ENCODE measurements at regions not wholly inside any gene's neighbourhood (a gene's known extent, or its start where the extent isn't known, plus 50 kb on each side); places are given as distances from the start of the nearest gene placed in this dataset.

DNA sequence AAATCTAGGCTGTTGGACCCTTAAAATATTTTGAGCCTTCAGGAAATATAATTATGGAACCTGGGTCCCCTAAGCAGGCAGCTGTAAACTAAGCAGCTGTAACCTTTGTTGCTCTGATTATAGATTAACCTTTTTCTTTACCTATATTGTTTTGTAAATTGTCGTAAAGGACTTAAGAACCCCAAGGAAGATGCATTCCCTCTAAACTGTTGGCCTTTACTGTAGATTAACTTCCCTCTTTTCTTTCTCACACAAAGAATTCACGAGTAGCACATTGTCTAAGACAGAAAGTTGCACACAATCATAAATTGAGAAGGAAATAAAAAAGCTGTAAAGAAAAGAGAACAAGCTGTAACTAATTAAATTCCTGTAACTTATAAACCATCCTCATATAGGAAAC lies 877.3 kb downstream of the ROBO2 start:
- Mint-ChIP-seq H3K36me3 (ENCODE audit: unreplicated experiment) (peaks cover 25% of the 10 kb centered on the region), H3K4me3 (ENCODE audit: unreplicated experiment) (no peak overlapping the region), H3K27ac (ENCODE audit: unreplicated experiment) (no peak overlapping the region), H3K27me3 (ENCODE audit: unreplicated experiment) (peaks cover 1% of the 10 kb centered on the region), H3K4me1 (ENCODE audit: low read depth, unreplicated experiment) (peaks cover 7% of the 10 kb centered on the region), H3K9me3 (ENCODE audit: unreplicated experiment) (no peaks in the 10 kb centered on the region)
- TF ChIP-seq, protein P1, sequence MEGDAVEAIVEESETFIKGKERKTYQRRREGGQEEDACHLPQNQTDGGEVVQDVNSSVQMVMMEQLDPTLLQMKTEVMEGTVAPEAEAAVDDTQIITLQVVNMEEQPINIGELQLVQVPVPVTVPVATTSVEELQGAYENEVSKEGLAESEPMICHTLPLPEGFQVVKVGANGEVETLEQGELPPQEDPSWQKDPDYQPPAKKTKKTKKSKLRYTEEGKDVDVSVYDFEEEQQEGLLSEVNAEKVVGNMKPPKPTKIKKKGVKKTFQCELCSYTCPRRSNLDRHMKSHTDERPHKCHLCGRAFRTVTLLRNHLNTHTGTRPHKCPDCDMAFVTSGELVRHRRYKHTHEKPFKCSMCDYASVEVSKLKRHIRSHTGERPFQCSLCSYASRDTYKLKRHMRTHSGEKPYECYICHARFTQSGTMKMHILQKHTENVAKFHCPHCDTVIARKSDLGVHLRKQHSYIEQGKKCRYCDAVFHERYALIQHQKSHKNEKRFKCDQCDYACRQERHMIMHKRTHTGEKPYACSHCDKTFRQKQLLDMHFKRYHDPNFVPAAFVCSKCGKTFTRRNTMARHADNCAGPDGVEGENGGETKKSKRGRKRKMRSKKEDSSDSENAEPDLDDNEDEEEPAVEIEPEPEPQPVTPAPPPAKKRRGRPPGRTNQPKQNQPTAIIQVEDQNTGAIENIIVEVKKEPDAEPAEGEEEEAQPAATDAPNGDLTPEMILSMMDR (IDR thresholded peaks at IDR 0.05; ENCODE audit: partially characterized antibody, unreplicated experiment) = no peak
- DNase-seq = no peak

DNA sequence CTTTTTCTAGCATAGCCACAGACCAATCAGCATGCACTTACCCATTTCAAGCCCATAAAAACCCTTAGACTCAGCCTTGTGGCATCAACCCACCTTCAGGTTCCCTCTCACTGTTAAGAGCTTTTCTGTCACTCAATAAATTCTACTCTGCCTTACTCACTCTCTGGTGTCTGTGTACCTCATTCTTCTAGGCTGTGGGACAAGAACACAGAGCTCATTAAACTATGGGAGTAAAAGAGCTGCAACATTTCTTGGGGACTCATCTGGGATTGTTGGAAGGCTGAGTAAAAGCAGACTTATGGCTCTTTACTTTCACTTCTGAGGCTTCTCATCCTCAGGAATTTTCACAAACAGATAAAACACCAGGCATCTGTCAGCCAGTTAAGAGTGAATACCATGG lies 879.3 kb downstream of the ROBO2 start:
- TF ChIP-seq, protein P1 (IDR thresholded peaks at IDR 0.05; ENCODE audit: partially characterized antibody, unreplicated experiment) = no peak

DNA sequence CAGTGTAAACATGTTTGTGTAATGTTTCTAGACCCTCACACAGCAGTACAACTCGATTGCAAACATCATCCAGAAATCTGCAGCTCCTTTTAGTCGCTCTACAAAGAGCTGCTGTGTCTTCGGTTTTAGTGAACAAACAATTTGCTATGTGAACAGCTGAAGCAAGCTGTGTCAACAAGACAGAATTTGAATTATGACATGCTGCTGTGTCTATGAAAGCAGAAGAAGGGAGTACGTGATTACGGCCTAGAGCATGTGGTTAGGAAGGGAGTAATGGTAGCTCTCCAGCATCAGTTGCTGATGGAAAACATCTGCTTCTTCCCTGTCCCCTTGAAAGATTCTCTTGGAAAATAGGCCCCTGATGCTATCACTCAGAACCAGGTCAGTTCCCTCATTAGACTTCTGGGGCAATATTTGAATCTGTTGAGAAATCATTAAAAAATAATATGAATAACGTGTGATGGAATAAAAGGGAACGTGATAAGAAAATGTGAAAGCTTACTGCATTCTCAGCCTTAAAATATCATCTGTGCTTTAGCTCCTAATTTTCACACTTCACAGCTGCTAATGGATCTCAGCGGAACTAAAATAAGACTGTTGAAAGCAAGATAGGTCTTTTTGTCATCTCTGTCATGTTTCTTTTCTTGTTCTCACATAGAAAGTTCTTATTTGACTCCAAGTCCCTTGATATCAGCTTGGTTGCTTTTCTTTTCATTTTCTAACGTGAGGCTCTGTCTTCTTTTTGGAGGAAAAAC lies 891.5 kb downstream of the ROBO2 start:
- Mint-ChIP-seq H3K9me3 (ENCODE audit: unreplicated experiment) (no peaks in the 10 kb centered on the region), H3K27ac (ENCODE audit: unreplicated experiment) (no peak overlapping the region), H3K4me3 (ENCODE audit: unreplicated experiment) (no peak overlapping the region), H3K4me1 (ENCODE audit: low read depth, unreplicated experiment) (peaks cover 8% of the 10 kb centered on the region), H3K27me3 (ENCODE audit: unreplicated experiment) (no peaks in the 10 kb centered on the region), H3K36me3 (ENCODE audit: unreplicated experiment) (no peaks in the 10 kb centered on the region)
- no peak for DNase-seq
- TF ChIP-seq, protein P1 (IDR thresholded peaks at IDR 0.05; ENCODE audit: partially characterized antibody, unreplicated experiment) = no peak

More for the DNA sequence above, 879.3 kb downstream of the ROBO2 start:
- H3K27ac Mint-ChIP-seq (ENCODE audit: unreplicated experiment) = no peak overlapping the region
- H3K4me1 Mint-ChIP-seq (ENCODE audit: low read depth, unreplicated experiment) = no peaks in the 10 kb centered on the region
- H3K27me3 Mint-ChIP-seq (ENCODE audit: unreplicated experiment) = peaks cover 1% of the 10 kb centered on the region
- H3K36me3 Mint-ChIP-seq (ENCODE audit: unreplicated experiment) = peaks cover 25% of the 10 kb centered on the region
- no peak overlapping the region for H3K4me3 Mint-ChIP-seq (ENCODE audit: unreplicated experiment)
- H3K9me3 Mint-ChIP-seq (ENCODE audit: unreplicated experiment) = no peaks in the 10 kb centered on the region
- no peak for DNase-seq

DNA sequence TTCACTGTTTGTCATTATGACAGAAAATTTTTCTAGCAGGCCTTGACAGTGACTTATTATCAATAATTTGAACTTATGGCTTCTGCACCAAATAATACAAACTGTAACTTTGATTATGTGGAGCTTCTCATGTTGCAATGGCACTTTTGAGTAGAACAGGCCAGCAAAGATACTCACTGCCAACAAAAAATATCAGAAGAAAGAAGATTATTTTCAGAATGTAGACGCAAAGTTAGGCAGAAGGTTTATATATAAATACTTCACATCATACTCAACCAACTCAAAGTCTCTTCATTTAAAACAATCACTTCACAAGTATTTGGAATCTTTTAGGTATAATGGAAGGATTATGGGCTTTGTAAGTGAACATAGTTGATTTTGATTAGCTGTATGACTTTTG lies 893.0 kb downstream of the ROBO2 start:
- Mint-ChIP-seq H3K4me3 (ENCODE audit: unreplicated experiment) (no peak overlapping the region), H3K9me3 (ENCODE audit: unreplicated experiment) (no peaks in the 10 kb centered on the region), H3K27me3 (ENCODE audit: unreplicated experiment) (no peaks in the 10 kb centered on the region), H3K36me3 (ENCODE audit: unreplicated experiment) (no peaks in the 10 kb centered on the region), H3K27ac (ENCODE audit: unreplicated experiment) (no peak overlapping the region), H3K4me1 (ENCODE audit: low read depth, unreplicated experiment) (peaks cover 1% of the 10 kb centered on the region)
- TF ChIP-seq, protein P1 (IDR thresholded peaks at IDR 0.05; ENCODE audit: partially characterized antibody, unreplicated experiment) = no peak
- DNase-seq = no peak

DNA sequence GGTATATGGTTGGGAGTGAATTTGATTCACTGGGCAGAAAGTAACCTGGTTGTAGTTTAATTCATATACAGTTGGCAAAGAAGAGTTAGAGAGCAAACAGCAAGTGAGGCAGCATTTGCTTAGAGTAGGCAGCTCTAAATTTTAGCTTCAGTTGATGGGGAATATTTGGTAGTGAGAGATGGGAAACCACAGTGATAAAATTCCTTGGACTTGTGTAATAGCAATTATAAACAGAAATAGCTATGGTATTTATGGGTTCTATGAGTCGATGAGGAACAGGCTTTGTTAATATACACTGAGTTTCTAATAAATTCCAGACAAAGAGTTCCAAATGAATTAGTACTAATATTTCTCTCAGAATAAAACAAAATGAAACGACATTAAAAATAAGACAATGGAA lies 894.0 kb downstream of the ROBO2 start:
- H3K36me3 Mint-ChIP-seq (ENCODE audit: unreplicated experiment) = no peaks in the 10 kb centered on the region
- no peaks in the 10 kb centered on the region for H3K27me3 Mint-ChIP-seq (ENCODE audit: unreplicated experiment)
- TF ChIP-seq, protein P1 (IDR thresholded peaks at IDR 0.05; ENCODE audit: partially characterized antibody, unreplicated experiment) = no peak
- DNase-seq = no peak
- peaks cover 1% of the 10 kb centered on the region for H3K4me1 Mint-ChIP-seq (ENCODE audit: low read depth, unreplicated experiment)
- H3K27ac Mint-ChIP-seq (ENCODE audit: unreplicated experiment) = no peak overlapping the region
- H3K9me3 Mint-ChIP-seq (ENCODE audit: unreplicated experiment) = no peaks in the 10 kb centered on the region
- no peak overlapping the region for H3K4me3 Mint-ChIP-seq (ENCODE audit: unreplicated experiment)
